WTC11 (cell line): ENCODE measurements at regions not wholly inside any gene's neighbourhood (a gene's known extent, or its start where the extent isn't known, plus 50 kb on each side); places are given as distances from the start of the nearest gene placed in this dataset.

ENCODE experiments used
- ATF6 ChIP-seq: sonication (generic); formaldehyde crosslinking; IDR thresholded peaks from 2 replicates; pipeline ENCODE4 v1.8.1; 2023; ENCODE audit warnings: mild to moderate bottlenecking, missing genetic modification reagents
- CTCF ChIP-seq: fragments of 200-600 bp; IDR thresholded peaks from 2 replicates; pipeline ENCODE4 v1.8.0; 2022; ENCODE audit warnings: antibody characterized with exemption

DNA sequence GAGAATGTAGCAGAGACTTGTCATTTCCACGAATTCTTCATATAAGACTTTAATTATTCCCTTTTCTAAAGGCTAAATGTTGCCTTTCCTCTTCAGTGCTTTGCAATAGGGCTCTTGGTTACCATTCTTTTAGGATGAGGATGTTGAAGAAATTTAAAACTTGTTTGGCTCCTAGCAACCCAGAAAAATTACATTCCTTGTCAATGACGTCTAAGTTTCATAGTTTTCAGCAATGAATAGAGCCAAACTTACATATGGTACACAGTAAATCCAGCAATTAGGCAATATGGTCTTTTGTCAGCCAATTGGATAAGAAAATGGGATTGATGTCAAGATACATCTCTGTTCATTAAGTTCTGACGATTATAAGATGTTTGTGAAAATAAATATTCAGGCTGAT lies 1639.6 kb upstream of the PCDH10 start:
- TF ChIP-seq ATF6 (CRISPR knock-in tag) (no peak), CTCF (no peak)
